ENCODE measurements at regions not wholly inside any gene's neighbourhood (a gene's known extent, or its start where the extent isn't known, plus 50 kb on each side); places are given as distances from the start of the nearest gene placed in this dataset.

DNA sequence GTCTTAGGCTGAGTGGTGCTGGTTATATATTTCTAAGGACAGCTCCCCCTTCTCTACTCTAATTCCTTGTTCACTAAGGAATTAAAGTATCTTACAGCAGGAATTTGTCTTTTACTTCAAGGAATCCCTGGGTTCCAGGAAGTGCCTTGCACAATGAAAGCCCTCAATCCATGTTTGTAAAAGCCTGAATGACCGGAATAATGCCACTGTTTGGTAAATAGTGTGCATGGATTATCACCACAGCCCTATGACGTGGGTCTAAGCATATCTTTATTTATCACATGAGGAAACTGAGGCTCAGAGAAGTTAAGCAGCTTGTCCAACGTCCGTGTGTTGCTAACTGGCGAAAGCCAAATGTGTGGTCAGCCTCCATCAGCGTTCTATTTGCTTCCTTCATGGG is 135.7 kb upstream of the NAV2 start:
- Histone ChIP-seq H3K79me2 (ENCODE audit: control insufficient read depth, insufficient read depth, low read length) (no peaks in the 10 kb centered on the region), H3K9ac (ENCODE audit: low read length) (no peak overlapping the region), H3K36me3 (replicated peaks in 1 of 2; ENCODE audit: control extremely low read depth in 1 of 2, control insufficient read depth in 1 of 2, extremely low read depth in 1 of 2, insufficient read depth in 2 of 2, low read length in 1 of 2) (no peaks in the 10 kb centered on the region), H3K4me3 (ENCODE audit: control extremely low read depth in 1 of 5, extremely low read depth in 1 of 5, insufficient read depth in 1 of 5, low read depth in 2 of 5, low read length in 4 of 5) (no peak overlapping the region), H3K27me3 (replicated peaks in 1 of 4; ENCODE audit: control extremely low read depth in 1 of 4, control insufficient read depth in 3 of 4, insufficient read depth in 4 of 4, low read length in 3 of 4) (no peaks in the 10 kb centered on the region), H3K4me1 (ENCODE audit: control insufficient read depth in 2 of 2, insufficient read depth in 2 of 2, low read length in 2 of 2) (no peaks in the 10 kb centered on the region), H3K4me2 (replicated peaks; ENCODE audit: low read depth, low read length, poor library complexity, severe bottlenecking) (no peak overlapping the region), H4K20me1 (ENCODE audit: control insufficient read depth, insufficient read depth, low read length, poor library complexity, severe bottlenecking) (no peaks in the 10 kb centered on the region), H2AFZ (ENCODE audit: insufficient read depth, low read depth, low read length, poor library complexity, severe bottlenecking) (no peak overlapping the region), H3K9me3 (ENCODE audit: control extremely low read depth in 1 of 3, control insufficient read depth in 2 of 3, insufficient read depth in 1 of 3, low read length in 2 of 3) (no peaks in the 10 kb centered on the region), H3K27ac (ENCODE audit: low read length in 2 of 2) (no peak overlapping the region)
- 84% methylated on average over 6 of the region's 6 CpGs for WGBS (ENCODE audit: insufficient coverage)
- Mint-ChIP-seq H3K9me3 (ENCODE audit: insufficient read depth) (no peaks in the 10 kb centered on the region), H3K4me1 (no peaks in the 10 kb centered on the region), H3K27ac (no peak overlapping the region), H3K4me3 (no peak overlapping the region), H3K27me3 (no peaks in the 10 kb centered on the region)
- intact Hi-C loops (cut with micrococcal nuclease): no loop called here
- ChIA-PET CTCF (interaction anchor here (2.3 kb wide), 1 partner anchor 13 kb away, joined by 6 read pairs; no protein-coding TSS in a partner anchor), POLR2A (no interaction called here)
- no peak for TF ChIP-seq EZH2 (IDR thresholded peaks at IDR 0.05; ENCODE audit: borderline replicate concordance, insufficient read depth, low read depth, low read length, poor library complexity, severe bottlenecking)
- TF ChIP-seq, protein P1, sequence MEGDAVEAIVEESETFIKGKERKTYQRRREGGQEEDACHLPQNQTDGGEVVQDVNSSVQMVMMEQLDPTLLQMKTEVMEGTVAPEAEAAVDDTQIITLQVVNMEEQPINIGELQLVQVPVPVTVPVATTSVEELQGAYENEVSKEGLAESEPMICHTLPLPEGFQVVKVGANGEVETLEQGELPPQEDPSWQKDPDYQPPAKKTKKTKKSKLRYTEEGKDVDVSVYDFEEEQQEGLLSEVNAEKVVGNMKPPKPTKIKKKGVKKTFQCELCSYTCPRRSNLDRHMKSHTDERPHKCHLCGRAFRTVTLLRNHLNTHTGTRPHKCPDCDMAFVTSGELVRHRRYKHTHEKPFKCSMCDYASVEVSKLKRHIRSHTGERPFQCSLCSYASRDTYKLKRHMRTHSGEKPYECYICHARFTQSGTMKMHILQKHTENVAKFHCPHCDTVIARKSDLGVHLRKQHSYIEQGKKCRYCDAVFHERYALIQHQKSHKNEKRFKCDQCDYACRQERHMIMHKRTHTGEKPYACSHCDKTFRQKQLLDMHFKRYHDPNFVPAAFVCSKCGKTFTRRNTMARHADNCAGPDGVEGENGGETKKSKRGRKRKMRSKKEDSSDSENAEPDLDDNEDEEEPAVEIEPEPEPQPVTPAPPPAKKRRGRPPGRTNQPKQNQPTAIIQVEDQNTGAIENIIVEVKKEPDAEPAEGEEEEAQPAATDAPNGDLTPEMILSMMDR (IDR thresholded peaks at IDR 0.05): no peak
- ATAC-seq (ENCODE audit: low read depth): no peak
- no peak for DNase-seq

DNA sequence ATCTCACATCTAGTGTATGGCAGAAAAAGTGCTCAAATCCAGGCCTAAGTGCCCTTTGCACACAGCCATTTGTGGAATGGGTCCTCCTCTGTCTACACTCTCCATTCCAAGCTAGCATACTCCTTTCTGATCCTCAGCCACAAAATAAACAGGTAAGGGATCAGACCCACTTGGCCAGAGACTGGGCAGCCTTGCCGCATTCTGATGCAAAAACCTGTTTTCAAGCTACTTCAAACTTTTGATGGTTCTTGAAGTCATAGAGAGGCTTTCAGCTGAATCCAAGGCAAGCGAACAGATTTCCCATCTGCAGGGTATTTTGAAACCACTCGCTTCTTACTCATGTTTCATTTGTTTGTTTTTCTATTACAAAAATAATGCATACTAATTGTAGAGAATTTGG is 136.6 kb upstream of the NAV2 start:
- no peak overlapping the region for H3K4me3 Mint-ChIP-seq
- 88% methylated on average over 1 of the region's 3 CpGs for WGBS (ENCODE audit: insufficient coverage)
- CTCF ChIA-PET: interaction anchor here (1.2 to 2.3 kb wide), 4 partner anchors 10 to 166 kb away, joined by 3 to 6 read pairs (median 4); no protein-coding TSS in a partner anchor

More for the DNA sequence above, 136.6 kb upstream of the NAV2 start:
- Histone ChIP-seq H3K9me3 (ENCODE audit: control extremely low read depth in 1 of 3, control insufficient read depth in 2 of 3, insufficient read depth in 1 of 3, low read length in 2 of 3) (no peaks in the 10 kb centered on the region), H2AFZ (ENCODE audit: insufficient read depth, low read depth, low read length, poor library complexity, severe bottlenecking) (no peak overlapping the region), H3K4me2 (replicated peaks; ENCODE audit: low read depth, low read length, poor library complexity, severe bottlenecking) (no peak overlapping the region), H4K20me1 (ENCODE audit: control insufficient read depth, insufficient read depth, low read length, poor library complexity, severe bottlenecking) (no peaks in the 10 kb centered on the region), H3K27ac (ENCODE audit: low read length in 2 of 2) (no peak overlapping the region), H3K79me2 (ENCODE audit: control insufficient read depth, insufficient read depth, low read length) (no peaks in the 10 kb centered on the region), H3K27me3 (replicated peaks in 1 of 4; ENCODE audit: control extremely low read depth in 1 of 4, control insufficient read depth in 3 of 4, insufficient read depth in 4 of 4, low read length in 3 of 4) (no peaks in the 10 kb centered on the region), H3K4me1 (ENCODE audit: control insufficient read depth in 2 of 2, insufficient read depth in 2 of 2, low read length in 2 of 2) (no peaks in the 10 kb centered on the region), H3K4me3 (ENCODE audit: control extremely low read depth in 1 of 5, extremely low read depth in 1 of 5, insufficient read depth in 1 of 5, low read depth in 2 of 5, low read length in 4 of 5) (no peak overlapping the region), H3K9ac (ENCODE audit: low read length) (no peak overlapping the region), H3K36me3 (replicated peaks in 1 of 2; ENCODE audit: control extremely low read depth in 1 of 2, control insufficient read depth in 1 of 2, extremely low read depth in 1 of 2, insufficient read depth in 2 of 2, low read length in 1 of 2) (no peaks in the 10 kb centered on the region)
- H3K9me3 Mint-ChIP-seq (ENCODE audit: insufficient read depth): no peaks in the 10 kb centered on the region
- ATAC-seq (ENCODE audit: low read depth): no peak
- no peak for TF ChIP-seq EZH2 (IDR thresholded peaks at IDR 0.05; ENCODE audit: borderline replicate concordance, insufficient read depth, low read depth, low read length, poor library complexity, severe bottlenecking)
- TF ChIP-seq, protein P1 (IDR thresholded peaks at IDR 0.05): no peak
- POLR2A ChIA-PET: no interaction called here
- H3K4me1 Mint-ChIP-seq: no peaks in the 10 kb centered on the region
- DNase-seq: no peak
- H3K27ac Mint-ChIP-seq: no peak overlapping the region
- intact Hi-C loops (cut with micrococcal nuclease): no loop called here
- peaks cover 1% of the 10 kb centered on the region for H3K27me3 Mint-ChIP-seq

Data from B cell (primary cell).